Colonic mucosa (tissue), 4 donors: ENCODE measurements at regions not wholly inside any gene's neighbourhood (a gene's known extent, or its start where the extent isn't known, plus 50 kb on each side); places are given as distances from the start of the nearest gene placed in this dataset.

ENCODE experiments used
- DNase-seq: peaks from one replicate; pipeline ENCODE4 v3.0.0-alpha.2; 2020
- H3K27ac ChIP-seq: fragments of 200-600 bp; one replicate; pipeline ENCODE4 v1.8.0; 2021
- H3K27me3 ChIP-seq: fragments of 200-600 bp; one replicate; pipeline ENCODE4 v1.8.0; 2021
- H3K36me3 ChIP-seq: fragments of 200-600 bp; one replicate; pipeline ENCODE4 v1.8.0; 2021
- H3K4me1 ChIP-seq: fragments of 200-600 bp; one replicate; pipeline ENCODE4 v1.8.0; 2021; ENCODE audit warnings: mild to moderate bottlenecking
- H3K4me3 ChIP-seq: fragments of 200-600 bp; one replicate; pipeline ENCODE4 v1.8.0; 2021
- H3K9ac ChIP-seq, 2 donors: one replicate each; pipeline ENCODE4 v1.7.0; 2013; ENCODE audit warnings: control low read depth in 2 of 2, low read depth in 2 of 2, low read length in 2 of 2
- H3K9me3 ChIP-seq: fragments of 200-600 bp; one replicate; pipeline ENCODE4 v1.8.0; 2021
- CTCF ChIP-seq: fragments of 200-600 bp; IDR thresholded peaks from one replicate; pipeline ENCODE4 v1.8.0; 2022; ENCODE audit warnings: antibody characterized with exemption, mild to moderate bottlenecking
- intact Hi-C: fragments of 100-400 bp; cut with DNase I; formaldehyde crosslinking; loops from one replicate; pipeline ENCODE4 v1.14.1; 2022
- donor health status: healthy.
- donor health status: DM: no; HTN: no; CAD: no.
- donor health status: DM: no; HTN: no; CAD: no.

- no peaks in the 10 kb centered on the region for H3K36me3 ChIP-seq
- H3K9ac ChIP-seq, result no peak overlapping the region
- no peaks in the 10 kb centered on the region for H3K9me3 ChIP-seq
- no peaks in the 10 kb centered on the region for H3K27me3 ChIP-seq
- intact Hi-C loops, result no loop called here
- no peaks in the 10 kb centered on the region for H3K4me1 ChIP-seq
- H3K27ac ChIP-seq, result no peak overlapping the region
- H3K4me3 ChIP-seq, result no peak overlapping the region
- no peak for DNase-seq
- TF ChIP-seq CTCF, result no peak
Measured at GRCh38 chr4:17038510-17039176, 140.2 kb upstream of the LDB2 start.

DNA sequence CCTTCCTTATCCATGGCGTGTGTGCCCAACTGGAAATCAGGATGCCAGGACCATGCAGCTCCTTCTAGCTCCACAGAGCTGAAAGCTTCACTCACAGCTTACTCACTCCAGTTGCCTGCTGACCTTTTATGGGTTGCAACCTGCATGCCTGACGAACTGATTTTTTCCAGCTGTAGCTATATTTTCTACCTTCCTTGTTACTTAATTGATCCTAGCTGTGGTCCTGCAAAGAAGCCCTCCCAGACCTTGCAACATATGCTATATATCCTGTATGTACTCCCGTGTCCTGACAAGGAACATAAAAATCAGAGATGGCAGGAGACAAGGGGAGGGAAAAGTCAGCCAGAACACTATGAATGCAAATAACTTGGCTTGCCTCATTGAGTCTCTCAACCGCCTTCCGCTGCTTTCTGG lies 135.3 kb upstream of the LDB2 start:
- intact Hi-C loops, result no loop called here
- no peak for TF ChIP-seq CTCF
- Histone ChIP-seq H3K4me1 (no peaks in the 10 kb centered on the region), H3K27ac (no peak overlapping the region), H3K9me3 (no peaks in the 10 kb centered on the region), H3K36me3 (no peaks in the 10 kb centered on the region), H3K9ac (no peak overlapping the region), H3K27me3 (no peaks in the 10 kb centered on the region), H3K4me3 (no peak overlapping the region)
- no peak for DNase-seq

GRCh38 chr4:17033025-17033767 lies 134.8 kb upstream of the LDB2 start:
- H3K9me3 ChIP-seq, result no peaks in the 10 kb centered on the region
- H3K9ac ChIP-seq, result no peak overlapping the region
- no peak for DNase-seq
- no peaks in the 10 kb centered on the region for H3K4me1 ChIP-seq
- TF ChIP-seq CTCF, result no peak
- H3K4me3 ChIP-seq, result no peak overlapping the region
- H3K36me3 ChIP-seq, result no peaks in the 10 kb centered on the region
- H3K27me3 ChIP-seq, result no peaks in the 10 kb centered on the region
- intact Hi-C loops, result no loop called here
- no peak overlapping the region for H3K27ac ChIP-seq

GRCh38 chr4:17030543-17030942 lies 132.1 kb upstream of the LDB2 start:
- intact Hi-C loops, result no loop called here
- DNase-seq, result no peak
- TF ChIP-seq CTCF, result no peak
- Histone ChIP-seq H3K9me3 (no peaks in the 10 kb centered on the region), H3K4me3 (no peak overlapping the region), H3K4me1 (no peaks in the 10 kb centered on the region), H3K27ac (no peak overlapping the region), H3K9ac (no peak overlapping the region), H3K27me3 (no peaks in the 10 kb centered on the region), H3K36me3 (no peaks in the 10 kb centered on the region)

DNA sequence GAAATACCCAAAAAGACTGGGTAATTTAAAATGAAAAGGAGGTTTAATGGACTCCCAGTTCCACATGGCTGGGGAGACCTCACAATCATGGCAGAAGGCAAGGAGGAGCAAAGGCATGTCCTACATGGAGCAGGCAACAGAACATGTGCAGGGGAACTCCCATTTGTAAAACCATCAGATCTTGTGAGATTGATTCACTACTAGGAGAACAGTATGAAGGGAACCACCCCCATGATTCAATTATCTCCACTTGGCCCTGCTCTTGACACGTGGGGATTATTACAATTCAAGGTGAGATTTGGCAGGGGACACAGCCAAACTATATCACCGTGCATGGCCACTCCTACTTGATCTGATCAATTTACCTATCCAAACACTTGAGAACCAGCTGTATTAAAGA lies 131.5 kb upstream of the LDB2 start:
- Histone ChIP-seq H3K27ac (no peak overlapping the region), H3K27me3 (no peaks in the 10 kb centered on the region), H3K4me1 (no peaks in the 10 kb centered on the region), H3K36me3 (no peaks in the 10 kb centered on the region), H3K4me3 (no peak overlapping the region), H3K9me3 (no peaks in the 10 kb centered on the region), H3K9ac (no peak overlapping the region)
- intact Hi-C loops, result no loop called here
- no peak for TF ChIP-seq CTCF
- DNase-seq, result no peak
